Neural crest cell (in vitro differentiated cells): ENCODE measurements at regions not wholly inside any gene's neighbourhood (a gene's known extent, or its start where the extent isn't known, plus 50 kb on each side); places are given as distances from the start of the nearest gene placed in this dataset.

Experiments
- DNase-seq: peaks from one replicate; pipeline ENCODE4 v3.0.0; 2021; ENCODE audit warnings: low read depth, mixed read lengths, low spot score
- H3K27ac Mint-ChIP-seq: one replicate; pipeline ENCODE4 v1.8.0; 2021; ENCODE audit warnings: mild to moderate bottlenecking, mixed read lengths; ENCODE audit not compliant: unreplicated experiment
- H3K27me3 Mint-ChIP-seq: 2 replicates; pipeline ENCODE4 v1.8.0; 2021; ENCODE audit warnings: low read depth, mild to moderate bottlenecking, mixed read lengths
- H3K36me3 Mint-ChIP-seq: 2 replicates; pipeline ENCODE4 v1.8.0; 2021; ENCODE audit warnings: low read depth, mild to moderate bottlenecking, mixed read lengths
- H3K4me1 Mint-ChIP-seq: 2 replicates; pipeline ENCODE4 v1.8.0; 2021; ENCODE audit warnings: mixed read lengths
- H3K4me3 Mint-ChIP-seq: one replicate; pipeline ENCODE4 v1.8.0; 2021; ENCODE audit warnings: mild to moderate bottlenecking, mixed read lengths
- H3K9me3 Mint-ChIP-seq: 2 replicates; pipeline ENCODE4 v1.8.0; 2021; ENCODE audit warnings: mixed read lengths
- CTCF ChIP-seq: fragments of 200-600 bp; sonication (generic); conservative IDR thresholded peaks from 2 replicates; pipeline ENCODE4 v1.5.0; 2021; ENCODE audit warnings: antibody characterized with exemption, mild to moderate bottlenecking

- Mint-ChIP-seq H3K4me3 (peak overlapping the region; percentile 79), H3K4me1 (peaks cover 56% of the 10 kb centered on the region)
- TF ChIP-seq CTCF: no peak
Measured at GRCh38 chr2:104434318-104434792, 419.6 kb upstream of the POU3F3 start.

GRCh38 chr2:104434966-104435365, 418.9 kb upstream of the POU3F3 start:
- H3K4me3 Mint-ChIP-seq: peak overlapping the region; percentile 79
- H3K27ac Mint-ChIP-seq: no peak overlapping the region
- peaks cover 4% of the 10 kb centered on the region for H3K9me3 Mint-ChIP-seq

More at GRCh38 chr2:104434318-104434792, 419.6 kb upstream of the POU3F3 start:
- DNase-seq: no peak
- peaks cover 4% of the 10 kb centered on the region for H3K9me3 Mint-ChIP-seq
- H3K27ac Mint-ChIP-seq: peak overlapping the region; percentile 98
- no peaks in the 10 kb centered on the region for H3K36me3 Mint-ChIP-seq
- no peaks in the 10 kb centered on the region for H3K27me3 Mint-ChIP-seq

GRCh38 chr2:104438481-104438880, 415.4 kb upstream of the POU3F3 start:
- Mint-ChIP-seq H3K4me3 (no peak overlapping the region), H3K36me3 (peaks cover 3% of the 10 kb centered on the region), H3K27ac (no peak overlapping the region), H3K27me3 (no peaks in the 10 kb centered on the region), H3K4me1 (peaks cover 14% of the 10 kb centered on the region), H3K9me3 (peaks cover 4% of the 10 kb centered on the region)
- DNase-seq: no peak
- TF ChIP-seq CTCF: no peak

More at GRCh38 chr2:104434966-104435365, 418.9 kb upstream of the POU3F3 start:
- peaks cover 50% of the 10 kb centered on the region for H3K4me1 Mint-ChIP-seq
- H3K27me3 Mint-ChIP-seq: no peaks in the 10 kb centered on the region
- H3K36me3 Mint-ChIP-seq: no peaks in the 10 kb centered on the region
- no peak for TF ChIP-seq CTCF
- DNase-seq: no peak

- peaks cover 5% of the 10 kb centered on the region for H3K36me3 Mint-ChIP-seq
- no peak for TF ChIP-seq CTCF
- H3K4me1 Mint-ChIP-seq: no peaks in the 10 kb centered on the region
- no peak overlapping the region for H3K4me3 Mint-ChIP-seq
- H3K9me3 Mint-ChIP-seq: no peaks in the 10 kb centered on the region
- DNase-seq: no peak
- H3K27ac Mint-ChIP-seq: no peak overlapping the region
- H3K27me3 Mint-ChIP-seq: no peaks in the 10 kb centered on the region
Measured at GRCh38 chr2:104443145-104443544, 410.8 kb upstream of the POU3F3 start.

GRCh38 chr2:104444392-104444791, 409.5 kb upstream of the POU3F3 start:
- no peak for DNase-seq
- H3K27ac Mint-ChIP-seq: no peak overlapping the region
- no peak overlapping the region for H3K4me3 Mint-ChIP-seq
- H3K9me3 Mint-ChIP-seq: no peaks in the 10 kb centered on the region
- peaks cover 5% of the 10 kb centered on the region for H3K36me3 Mint-ChIP-seq
- H3K4me1 Mint-ChIP-seq: peaks cover 8% of the 10 kb centered on the region
- no peaks in the 10 kb centered on the region for H3K27me3 Mint-ChIP-seq
- no peak for TF ChIP-seq CTCF
